Adrenal gland (tissue), 9 donors: ENCODE measurements at regions not wholly inside any gene's neighbourhood (a gene's known extent, or its start where the extent isn't known, plus 50 kb on each side); places are given as distances from the start of the nearest gene placed in this dataset.

Experiments
- DNase-seq, 7 donors: peaks; one replicate each; pipeline ENCODE4 v3.0.0-alpha.2; 2019 to 2020
- H3K27ac ChIP-seq, 5 donors: fragments of 200-600 bp; sonication (generic) in 4 of 5; 1 replicate in 3 of 5; 2 replicates in 2 of 5; pipeline versions ENCODE4 v1.5.1 to v1.8.0; 2016 to 2020; ENCODE audit warnings: mild to moderate bottlenecking in 1 of 5
- H3K27me3 ChIP-seq: fragments of 200-600 bp; 2 replicates; pipeline ENCODE4 v1.8.0; 2021
- H3K36me3 ChIP-seq, 2 donors: fragments of 200-600 bp; replicated peaks in 1 of 2; 1 replicate in 1 of 2; 2 replicates in 1 of 2; pipeline versions ENCODE4 v1.5.1 to v1.8.0; 2018 to 2022
- H3K4me1 ChIP-seq, 2 donors: fragments of 200-600 bp; replicated peaks in 1 of 2; 1 replicate in 1 of 2; 2 replicates in 1 of 2; pipeline versions ENCODE4 v1.5.1 to v1.8.0; 2018 to 2021
- H3K4me3 ChIP-seq, 4 donors: fragments of 200-600 bp; sonication (generic) in 3 of 4; one replicate each; pipeline ENCODE4 v1.5.1; 2016 to 2018
- H3K9me3 ChIP-seq, 3 donors: fragments of 200-600 bp; sonication (generic) in 1 of 3; replicated peaks in 1 of 3; 1 replicate in 2 of 3; 2 replicates in 1 of 3; pipeline versions ENCODE4 v1.5.1 to v1.8.0; 2016 to 2021
- CTCF ChIP-seq, 6 experiments: fragments of 450-650 bp in 4 of 6; fragments of 200-600 bp in 2 of 6; sonication (generic) in 1 of 6; IDR thresholded peaks; 1 replicate in 5 of 6; 2 replicates in 1 of 6; pipeline versions ENCODE4 v1.5.1 to v1.8.0; 2016 to 2021; ENCODE audit warnings: antibody characterized with exemption in 6 of 6, mild to moderate bottlenecking in 2 of 6, moderate library complexity in 1 of 6
- POLR2A ChIP-seq, 2 donors: fragments of 450-650 bp; IDR thresholded peaks; one replicate each; pipeline ENCODE4 v1.6.1; 2017; ENCODE audit warnings: antibody characterized with exemption in 2 of 2, mild to moderate bottlenecking in 2 of 2, moderate library complexity in 1 of 2
- whole genome bisulfite sequencing, 4 donors: extraction: QIAGEN DNeasy Blood & Tissue Kit in 2 of 4; methylation state at CpG; one replicate each; pipeline versions ENCODE4 v1.1.5 to v1.1.7; 2013 to 2017; 5-methylcytosine and 5-hydroxymethylcytosine counted together
- intact Hi-C, 2 donors: fragments of 100-400 bp; cut with DNase I; formaldehyde crosslinking; loops; one replicate each; pipeline versions ENCODE4 v1.14.1 to v1.15.0; 2022 to 2023
- donor health status: healthy with polysubstance abuse.
- donor health status: Bipolar disorder and iron deficiency.
- donor health status: DM: yes; HTN: yes; CAD: no.
- donor health status: DM: no; HTN: no; CAD: no.
- donor health status: DM: no; HTN: no; CAD: no.

- H3K9me3 ChIP-seq = no peaks in the 10 kb centered on the region
- H3K4me3 ChIP-seq = no peak overlapping the region
- H3K4me1 ChIP-seq = no peaks in the 10 kb centered on the region
- no peaks in the 10 kb centered on the region for H3K27me3 ChIP-seq
- H3K36me3 ChIP-seq = no peaks in the 10 kb centered on the region
- TF ChIP-seq POLR2A (IDR thresholded peaks at IDR 0.05) (no peak), CTCF (IDR thresholded peaks at IDR 0.05) (no peak)
- WGBS, 4 donors = 78 to 88% (median 80%) methylated on average over 1 of the region's 1 CpG
- no peak for DNase-seq
- intact Hi-C loops = no loop called here
- no peak overlapping the region for H3K27ac ChIP-seq
Observed at GRCh38 chrX:550514-550913, 80.1 kb upstream of the SHOX start.

- 56 to 64% (median 59%) methylated on average over 2 of the region's 2 CpGs for WGBS, 4 donors
- Histone ChIP-seq H3K27ac (no peak overlapping the region), H3K4me3 (no peak overlapping the region), H3K27me3 (no peaks in the 10 kb centered on the region), H3K9me3 (no peaks in the 10 kb centered on the region), H3K36me3 (no peaks in the 10 kb centered on the region), H3K4me1 (no peaks in the 10 kb centered on the region)
- intact Hi-C loops = no loop called here
- TF ChIP-seq POLR2A (IDR thresholded peaks at IDR 0.05) = no peak
- TF ChIP-seq CTCF (IDR thresholded peaks at IDR 0.05) = no peak
- no peak for DNase-seq
Observed at GRCh38 chrX:551306-551705, 79.3 kb upstream of the SHOX start.

- H3K27me3 ChIP-seq = no peaks in the 10 kb centered on the region
- 85 to 89% (median 87%) methylated on average over 9 to 17 of the region's 17 CpGs for WGBS, 4 donors
- H3K9me3 ChIP-seq = no peaks in the 10 kb centered on the region
- no peaks in the 10 kb centered on the region for H3K36me3 ChIP-seq
- no peak for DNase-seq
- H3K4me1 ChIP-seq = no peaks in the 10 kb centered on the region
- intact Hi-C loops = no loop called here
- no peak overlapping the region for H3K27ac ChIP-seq
- no peak overlapping the region for H3K4me3 ChIP-seq
- TF ChIP-seq CTCF (IDR thresholded peaks at IDR 0.05) (no peak), POLR2A (IDR thresholded peaks at IDR 0.05) (no peak)
Observed at GRCh38 chrX:552496-552895, 78.1 kb upstream of the SHOX start.

- no peaks in the 10 kb centered on the region for H3K4me1 ChIP-seq
- no peak overlapping the region for H3K4me3 ChIP-seq
- WGBS, 4 donors = 77 to 86% (median 81%) methylated on average over 18 to 21 of the region's 21 CpGs
- H3K9me3 ChIP-seq = no peaks in the 10 kb centered on the region
- H3K36me3 ChIP-seq = no peaks in the 10 kb centered on the region
- no peak for DNase-seq
- no peak for TF ChIP-seq CTCF (IDR thresholded peaks at IDR 0.05)
- no peak for TF ChIP-seq POLR2A (IDR thresholded peaks at IDR 0.05)
- H3K27me3 ChIP-seq = no peaks in the 10 kb centered on the region
- no peak overlapping the region for H3K27ac ChIP-seq
- intact Hi-C loops = no loop called here
Observed at GRCh38 chrX:554271-554670, 76.3 kb upstream of the SHOX start.
